HepG2 (cell line): ENCODE measurements at regions not wholly inside any gene's neighbourhood (a gene's known extent, or its start where the extent isn't known, plus 50 kb on each side); places are given as distances from the start of the nearest gene placed in this dataset.

ENCODE experiments used
- KLF11 ChIP-seq: IDR thresholded peaks from 2 replicates; pipeline ENCODE4 v1.6.1; 2016; ENCODE audit warnings: missing compliant biosample characterization
- MEF2D ChIP-seq: sonication (generic); formaldehyde crosslinking; IDR thresholded peaks from 2 replicates; pipeline ENCODE4 v1.5.1; 2020; ENCODE audit warnings: mild to moderate bottlenecking, missing genetic modification reagents
- ZNF264 ChIP-seq: sonication (generic); formaldehyde crosslinking; IDR thresholded peaks from 2 replicates; pipeline ENCODE4 v1.4.0; 2020; ENCODE audit warnings: missing genetic modification reagents
- TF ChIP-seq, protein P1 (sequence below): sonication (generic); formaldehyde crosslinking; IDR thresholded peaks from 2 replicates; pipeline ENCODE4 v1.4.0; 2020; ENCODE audit warnings: missing genetic modification reagents, mild to moderate bottlenecking, borderline replicate concordance
- TF ChIP-seq, protein P2 (sequence below): sonication (generic); formaldehyde crosslinking; IDR thresholded peaks from 2 replicates; pipeline ENCODE4 v1.4.0; 2020; ENCODE audit warnings: mild to moderate bottlenecking, missing genetic modification reagents
- TF ChIP-seq, protein P3 (sequence below), 2 experiments: sonication (generic) in 1 of 2; formaldehyde crosslinking in 1 of 2; IDR thresholded peaks; 2 replicates each; pipeline versions ENCODE4 v1.4.0 to v1.6.1; 2016 to 2020; ENCODE audit warnings: borderline replicate concordance in 1 of 2, low read depth in 1 of 2, mild to moderate bottlenecking in 1 of 2, missing genetic modification reagents in 1 of 2
- TF ChIP-seq, protein P4 (sequence below): sonication (generic); formaldehyde crosslinking; IDR thresholded peaks from 2 replicates; pipeline ENCODE4 v1.8.0; 2022; ENCODE audit warnings: missing genetic modification reagents, mild to moderate bottlenecking, moderate library complexity, borderline replicate concordance
- TF ChIP-seq, protein P5 (sequence below): sonication (generic); formaldehyde crosslinking; IDR thresholded peaks from 2 replicates; pipeline ENCODE4 v1.9.0; 2021; ENCODE audit warnings: missing genetic modification reagents, mild to moderate bottlenecking, borderline replicate concordance
- TF ChIP-seq, protein P6 (sequence below): sonication (generic); formaldehyde crosslinking; IDR thresholded peaks from 2 replicates; pipeline ENCODE4 v1.4.0; 2020; ENCODE audit warnings: missing genetic modification reagents

DNA sequence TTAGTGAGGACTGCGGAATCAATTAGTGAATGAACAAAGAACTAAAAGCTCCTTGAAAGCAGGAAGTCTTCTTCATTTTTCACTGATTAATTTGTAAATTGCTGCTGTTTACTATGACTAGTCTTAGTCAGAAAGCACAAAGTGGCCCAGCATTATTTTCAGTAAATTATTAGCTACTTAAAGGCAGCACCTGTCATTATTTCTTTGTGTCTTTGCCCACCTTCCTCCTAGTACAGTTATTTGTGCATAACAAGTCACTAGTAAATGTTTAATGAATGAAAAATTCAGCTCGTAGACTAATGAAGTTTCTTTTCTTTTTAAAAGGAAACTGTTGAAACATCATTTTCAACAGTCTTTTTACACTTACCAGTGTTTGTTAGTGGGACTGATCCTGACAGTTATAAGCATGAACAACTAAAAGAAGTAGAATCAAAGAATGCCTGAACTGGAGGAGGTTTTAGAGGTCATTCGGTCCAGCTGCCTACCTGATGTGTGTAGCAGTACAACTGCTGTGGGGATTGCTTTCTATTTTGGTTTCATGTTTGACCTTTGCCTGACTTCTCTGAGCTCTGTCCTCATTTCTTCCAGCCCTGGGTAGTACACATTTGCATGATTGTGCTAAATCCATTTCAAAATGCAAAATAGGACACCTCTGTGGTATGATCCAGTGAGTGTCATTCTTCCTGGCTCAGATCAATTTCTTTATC lies 140.0 kb upstream of the PHYHIPL start (continued):
- TF ChIP-seq, protein P1, sequence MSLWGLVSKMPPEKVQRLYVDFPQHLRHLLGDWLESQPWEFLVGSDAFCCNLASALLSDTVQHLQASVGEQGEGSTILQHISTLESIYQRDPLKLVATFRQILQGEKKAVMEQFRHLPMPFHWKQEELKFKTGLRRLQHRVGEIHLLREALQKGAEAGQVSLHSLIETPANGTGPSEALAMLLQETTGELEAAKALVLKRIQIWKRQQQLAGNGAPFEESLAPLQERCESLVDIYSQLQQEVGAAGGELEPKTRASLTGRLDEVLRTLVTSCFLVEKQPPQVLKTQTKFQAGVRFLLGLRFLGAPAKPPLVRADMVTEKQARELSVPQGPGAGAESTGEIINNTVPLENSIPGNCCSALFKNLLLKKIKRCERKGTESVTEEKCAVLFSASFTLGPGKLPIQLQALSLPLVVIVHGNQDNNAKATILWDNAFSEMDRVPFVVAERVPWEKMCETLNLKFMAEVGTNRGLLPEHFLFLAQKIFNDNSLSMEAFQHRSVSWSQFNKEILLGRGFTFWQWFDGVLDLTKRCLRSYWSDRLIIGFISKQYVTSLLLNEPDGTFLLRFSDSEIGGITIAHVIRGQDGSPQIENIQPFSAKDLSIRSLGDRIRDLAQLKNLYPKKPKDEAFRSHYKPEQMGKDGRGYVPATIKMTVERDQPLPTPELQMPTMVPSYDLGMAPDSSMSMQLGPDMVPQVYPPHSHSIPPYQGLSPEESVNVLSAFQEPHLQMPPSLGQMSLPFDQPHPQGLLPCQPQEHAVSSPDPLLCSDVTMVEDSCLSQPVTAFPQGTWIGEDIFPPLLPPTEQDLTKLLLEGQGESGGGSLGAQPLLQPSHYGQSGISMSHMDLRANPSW (CRISPR knock-in tag) = no peak
- TF ChIP-seq, protein P2, sequence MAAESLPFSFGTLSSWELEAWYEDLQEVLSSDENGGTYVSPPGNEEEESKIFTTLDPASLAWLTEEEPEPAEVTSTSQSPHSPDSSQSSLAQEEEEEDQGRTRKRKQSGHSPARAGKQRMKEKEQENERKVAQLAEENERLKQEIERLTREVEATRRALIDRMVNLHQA = no peak
- TF ChIP-seq, protein P3, sequence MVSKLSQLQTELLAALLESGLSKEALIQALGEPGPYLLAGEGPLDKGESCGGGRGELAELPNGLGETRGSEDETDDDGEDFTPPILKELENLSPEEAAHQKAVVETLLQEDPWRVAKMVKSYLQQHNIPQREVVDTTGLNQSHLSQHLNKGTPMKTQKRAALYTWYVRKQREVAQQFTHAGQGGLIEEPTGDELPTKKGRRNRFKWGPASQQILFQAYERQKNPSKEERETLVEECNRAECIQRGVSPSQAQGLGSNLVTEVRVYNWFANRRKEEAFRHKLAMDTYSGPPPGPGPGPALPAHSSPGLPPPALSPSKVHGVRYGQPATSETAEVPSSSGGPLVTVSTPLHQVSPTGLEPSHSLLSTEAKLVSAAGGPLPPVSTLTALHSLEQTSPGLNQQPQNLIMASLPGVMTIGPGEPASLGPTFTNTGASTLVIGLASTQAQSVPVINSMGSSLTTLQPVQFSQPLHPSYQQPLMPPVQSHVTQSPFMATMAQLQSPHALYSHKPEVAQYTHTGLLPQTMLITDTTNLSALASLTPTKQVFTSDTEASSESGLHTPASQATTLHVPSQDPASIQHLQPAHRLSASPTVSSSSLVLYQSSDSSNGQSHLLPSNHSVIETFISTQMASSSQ (IDR thresholded peaks at IDR 0.05; ENCODE audit: low read depth) = 0 out of 2 replicates have a peak, but pooled peaks have one; percentile 48
- TF ChIP-seq, protein P3 (CRISPR knock-in tag; IDR thresholded peaks at IDR 0.05; ENCODE audit: borderline replicate concordance) = peak; percentile 21; the same call in 1 of the 2 replicates
- TF ChIP-seq ZNF264 (CRISPR knock-in tag) (no peak), MEF2D (CRISPR knock-in tag) (peak; percentile 97), KLF11 (CRISPR knock-in tag) (no peak)
- TF ChIP-seq, protein P4, sequence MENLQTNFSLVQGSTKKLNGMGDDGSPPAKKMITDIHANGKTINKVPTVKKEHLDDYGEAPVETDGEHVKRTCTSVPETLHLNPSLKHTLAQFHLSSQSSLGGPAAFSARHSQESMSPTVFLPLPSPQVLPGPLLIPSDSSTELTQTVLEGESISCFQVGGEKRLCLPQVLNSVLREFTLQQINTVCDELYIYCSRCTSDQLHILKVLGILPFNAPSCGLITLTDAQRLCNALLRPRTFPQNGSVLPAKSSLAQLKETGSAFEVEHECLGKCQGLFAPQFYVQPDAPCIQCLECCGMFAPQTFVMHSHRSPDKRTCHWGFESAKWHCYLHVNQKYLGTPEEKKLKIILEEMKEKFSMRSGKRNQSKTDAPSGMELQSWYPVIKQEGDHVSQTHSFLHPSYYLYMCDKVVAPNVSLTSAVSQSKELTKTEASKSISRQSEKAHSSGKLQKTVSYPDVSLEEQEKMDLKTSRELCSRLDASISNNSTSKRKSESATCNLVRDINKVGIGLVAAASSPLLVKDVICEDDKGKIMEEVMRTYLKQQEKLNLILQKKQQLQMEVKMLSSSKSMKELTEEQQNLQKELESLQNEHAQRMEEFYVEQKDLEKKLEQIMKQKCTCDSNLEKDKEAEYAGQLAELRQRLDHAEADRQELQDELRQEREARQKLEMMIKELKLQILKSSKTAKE (CRISPR knock-in tag) = no peak
- TF ChIP-seq, protein P5, sequence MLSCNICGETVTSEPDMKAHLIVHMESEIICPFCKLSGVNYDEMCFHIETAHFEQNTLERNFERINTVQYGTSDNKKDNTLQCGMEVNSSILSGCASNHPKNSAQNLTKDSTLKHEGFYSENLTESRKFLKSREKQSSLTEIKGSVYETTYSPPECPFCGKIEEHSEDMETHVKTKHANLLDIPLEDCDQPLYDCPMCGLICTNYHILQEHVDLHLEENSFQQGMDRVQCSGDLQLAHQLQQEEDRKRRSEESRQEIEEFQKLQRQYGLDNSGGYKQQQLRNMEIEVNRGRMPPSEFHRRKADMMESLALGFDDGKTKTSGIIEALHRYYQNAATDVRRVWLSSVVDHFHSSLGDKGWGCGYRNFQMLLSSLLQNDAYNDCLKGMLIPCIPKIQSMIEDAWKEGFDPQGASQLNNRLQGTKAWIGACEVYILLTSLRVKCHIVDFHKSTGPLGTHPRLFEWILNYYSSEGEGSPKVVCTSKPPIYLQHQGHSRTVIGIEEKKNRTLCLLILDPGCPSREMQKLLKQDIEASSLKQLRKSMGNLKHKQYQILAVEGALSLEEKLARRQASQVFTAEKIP (CRISPR knock-in tag) = no peak
- TF ChIP-seq, protein P6, sequence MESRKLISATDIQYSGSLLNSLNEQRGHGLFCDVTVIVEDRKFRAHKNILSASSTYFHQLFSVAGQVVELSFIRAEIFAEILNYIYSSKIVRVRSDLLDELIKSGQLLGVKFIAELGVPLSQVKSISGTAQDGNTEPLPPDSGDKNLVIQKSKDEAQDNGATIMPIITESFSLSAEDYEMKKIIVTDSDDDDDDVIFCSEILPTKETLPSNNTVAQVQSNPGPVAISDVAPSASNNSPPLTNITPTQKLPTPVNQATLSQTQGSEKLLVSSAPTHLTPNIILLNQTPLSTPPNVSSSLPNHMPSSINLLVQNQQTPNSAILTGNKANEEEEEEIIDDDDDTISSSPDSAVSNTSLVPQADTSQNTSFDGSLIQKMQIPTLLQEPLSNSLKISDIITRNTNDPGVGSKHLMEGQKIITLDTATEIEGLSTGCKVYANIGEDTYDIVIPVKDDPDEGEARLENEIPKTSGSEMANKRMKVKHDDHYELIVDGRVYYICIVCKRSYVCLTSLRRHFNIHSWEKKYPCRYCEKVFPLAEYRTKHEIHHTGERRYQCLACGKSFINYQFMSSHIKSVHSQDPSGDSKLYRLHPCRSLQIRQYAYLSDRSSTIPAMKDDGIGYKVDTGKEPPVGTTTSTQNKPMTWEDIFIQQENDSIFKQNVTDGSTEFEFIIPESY (CRISPR knock-in tag) = no peak
